IgD-negative memory B cell (primary cell): ENCODE measurements at regions not wholly inside any gene's neighbourhood (a gene's known extent, or its start where the extent isn't known, plus 50 kb on each side); places are given as distances from the start of the nearest gene placed in this dataset.
A peak's percentile ranks its signal among the peaks of the same experiment; 100 is the strongest.
"Not testable (repeated sequence)": the region's sequence is repeated elsewhere in the genome, so short reads cannot be mapped to it uniquely, and the experiment has no call there.

Experiments
- H3K27ac Mint-ChIP-seq, 3 donors: one replicate each; pipeline ENCODE4 v1.8.0; 2020 to 2022; ENCODE audit warnings: mild to moderate bottlenecking in 3 of 3, mixed read lengths in 3 of 3, moderate library complexity in 1 of 3
- H3K27me3 Mint-ChIP-seq: one replicate; pipeline ENCODE4 v1.8.0; 2021; ENCODE audit warnings: mixed read lengths
- H3K36me3 Mint-ChIP-seq: one replicate; pipeline ENCODE4 v1.8.0; 2020; ENCODE audit warnings: mild to moderate bottlenecking, mixed read lengths
- H3K4me1 Mint-ChIP-seq, 3 donors: one replicate each; pipeline ENCODE4 v1.8.0; 2020 to 2022; ENCODE audit warnings: mixed read lengths in 3 of 3, mild to moderate bottlenecking in 1 of 3
- H3K4me3 Mint-ChIP-seq, 4 donors: one replicate each; pipeline ENCODE4 v1.8.0; 2020 to 2022; ENCODE audit warnings: mild to moderate bottlenecking in 4 of 4, mixed read lengths in 4 of 4, moderate library complexity in 3 of 4
- H3K9me3 Mint-ChIP-seq, 3 donors: one replicate each; pipeline ENCODE4 v1.8.0; 2020 to 2021; ENCODE audit warnings: mixed read lengths in 3 of 3, mild to moderate bottlenecking in 1 of 3

- H3K4me1 Mint-ChIP-seq, result no peaks in the 10 kb centered on the region
- H3K27me3 Mint-ChIP-seq, result peaks cover 2% of the 10 kb centered on the region
- H3K9me3 Mint-ChIP-seq, result peaks cover 6 to 8% (median 7%) of the 10 kb centered on the region in 3 donors
- H3K4me3 Mint-ChIP-seq, result no peak overlapping the region
- no peak overlapping the region for H3K27ac Mint-ChIP-seq
- no peaks in the 10 kb centered on the region for H3K36me3 Mint-ChIP-seq
These were observed 162.0 kb downstream of the NKX6-1 start for GRCh38 chr4:84336964-84337705.

DNA sequence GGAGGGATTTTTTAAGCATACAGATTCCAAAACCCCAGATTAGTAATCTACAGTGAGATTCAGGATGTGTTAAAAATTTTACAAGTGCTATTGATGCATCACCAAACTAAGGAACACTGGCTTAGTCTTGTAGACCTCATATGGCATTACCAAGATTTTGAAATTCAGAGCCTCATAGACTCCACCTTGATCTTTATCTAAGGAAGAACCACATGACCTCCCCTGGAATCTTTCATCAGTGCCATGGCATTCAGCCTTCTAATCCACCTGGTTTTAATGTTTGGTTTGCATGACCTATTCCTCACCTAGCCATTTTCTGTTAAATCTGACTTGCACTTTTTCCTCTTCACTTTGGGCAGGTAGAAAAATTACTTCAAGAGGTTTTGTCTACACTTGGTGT is 171.6 kb downstream of the NKX6-1 start:
- Mint-ChIP-seq H3K9me3 (peaks cover 2 to 15% (median 7%) of the 10 kb centered on the region in 3 donors), H3K4me3 (no peak overlapping the region), H3K36me3 (no peaks in the 10 kb centered on the region), H3K27me3 (no peaks in the 10 kb centered on the region), H3K4me1 (no peaks in the 10 kb centered on the region), H3K27ac (peak overlapping the region in 1 of 3 donors; percentile 47)

DNA sequence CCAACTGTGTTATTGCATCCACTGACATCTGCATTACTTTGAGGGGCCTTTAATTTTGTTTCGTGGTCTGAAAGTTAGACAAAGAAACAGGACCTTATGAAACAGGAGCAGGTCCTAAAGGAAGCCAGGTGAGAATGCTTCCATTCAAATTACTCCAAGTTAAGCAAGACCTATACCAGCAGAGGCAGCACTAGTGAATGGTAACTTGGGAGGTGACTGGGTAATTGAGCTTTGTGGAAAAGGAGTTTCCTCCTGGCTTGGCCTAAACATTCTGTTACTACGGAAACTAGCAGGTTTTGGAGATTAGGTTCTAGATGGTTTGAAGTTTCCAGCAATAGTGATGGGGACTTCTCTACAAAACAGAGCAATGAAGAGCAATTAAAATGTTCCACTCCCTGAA is 173.5 kb downstream of the NKX6-1 start:
- H3K9me3 Mint-ChIP-seq, result peaks cover 2 to 6% (median 5%) of the 10 kb centered on the region in 3 donors
- no peak overlapping the region for H3K27ac Mint-ChIP-seq
- H3K36me3 Mint-ChIP-seq, result no peaks in the 10 kb centered on the region
- H3K4me3 Mint-ChIP-seq, result no peak overlapping the region
- no peaks in the 10 kb centered on the region for H3K4me1 Mint-ChIP-seq
- H3K27me3 Mint-ChIP-seq, result no peaks in the 10 kb centered on the region

- no peaks in the 10 kb centered on the region for H3K36me3 Mint-ChIP-seq
- H3K4me1 Mint-ChIP-seq, result no peaks in the 10 kb centered on the region
- no peaks in the 10 kb centered on the region for H3K27me3 Mint-ChIP-seq
- peak overlapping the region in 1 of 3 donors; percentile 40 for H3K27ac Mint-ChIP-seq
- no peak overlapping the region for H3K4me3 Mint-ChIP-seq
- peaks cover 0 to 6% (median 2%) of the 10 kb centered on the region in 3 donors for H3K9me3 Mint-ChIP-seq
These were observed 174.5 kb downstream of the NKX6-1 start for GRCh38 chr4:84324303-84325245.

- Mint-ChIP-seq H3K9me3 (no peaks in the 10 kb centered on the region), H3K36me3 (no peaks in the 10 kb centered on the region), H3K27me3 (no peaks in the 10 kb centered on the region), H3K4me1 (no peaks in the 10 kb centered on the region), H3K4me3 (no peak overlapping the region), H3K27ac (no peak overlapping the region)
These were observed 180.0 kb downstream of the NKX6-1 start for GRCh38 chr4:84319124-84319523.

- no peaks in the 10 kb centered on the region for H3K4me1 Mint-ChIP-seq
- no peaks in the 10 kb centered on the region for H3K27me3 Mint-ChIP-seq
- no peak overlapping the region for H3K4me3 Mint-ChIP-seq
- peaks cover 0 to 1% (median 1%) of the 10 kb centered on the region in 3 donors for H3K9me3 Mint-ChIP-seq
- H3K27ac Mint-ChIP-seq, result no peak overlapping the region
- no peaks in the 10 kb centered on the region for H3K36me3 Mint-ChIP-seq
These were observed 181.6 kb downstream of the NKX6-1 start for GRCh38 chr4:84317513-84317912.

DNA sequence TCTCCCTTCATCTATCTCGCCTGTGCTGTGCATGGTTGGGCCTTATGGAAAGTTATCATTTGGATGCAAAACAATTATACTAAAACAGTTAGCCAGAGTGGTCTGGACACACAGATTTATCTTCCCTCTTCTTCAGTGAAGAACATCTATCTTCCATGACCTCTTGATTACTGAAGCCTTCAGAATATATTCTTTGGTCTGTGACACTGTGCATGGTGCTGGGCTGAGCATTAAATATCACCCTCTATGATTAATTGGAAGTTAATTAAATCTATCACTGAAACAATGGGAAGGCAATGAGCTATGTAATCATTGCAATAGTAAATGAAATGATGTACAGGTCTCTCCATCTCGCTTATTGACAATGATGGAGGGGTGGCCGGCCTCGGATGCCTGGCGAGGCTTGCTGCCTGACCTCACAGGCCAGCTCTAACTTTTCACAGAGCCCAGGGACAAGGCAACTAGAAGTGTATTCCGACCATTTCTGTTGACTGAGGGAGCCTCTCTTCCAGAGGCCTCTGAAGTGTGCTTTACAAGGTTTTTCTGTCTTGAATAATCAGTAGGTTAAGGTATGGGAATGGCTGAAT is 186.6 kb downstream of the NKX6-1 start:
- H3K9me3 Mint-ChIP-seq, result peaks cover 1 to 5% (median 4%) of the 10 kb centered on the region in 3 donors
- H3K36me3 Mint-ChIP-seq, result no peaks in the 10 kb centered on the region
- no peaks in the 10 kb centered on the region for H3K4me1 Mint-ChIP-seq
- no peak overlapping the region for H3K27ac Mint-ChIP-seq
- no peaks in the 10 kb centered on the region for H3K27me3 Mint-ChIP-seq
- H3K4me3 Mint-ChIP-seq, result no peak overlapping the region

GRCh38 chr4:84309191-84309590 is 189.9 kb downstream of the NKX6-1 start:
- Mint-ChIP-seq H3K36me3 (no peaks in the 10 kb centered on the region), H3K9me3 (peaks cover 1 to 7% (median 4%) of the 10 kb centered on the region in 3 donors), H3K4me3 (no peak overlapping the region), H3K4me1 (no peaks in the 10 kb centered on the region), H3K27me3 (no peaks in the 10 kb centered on the region), H3K27ac (no peak overlapping the region)

DNA sequence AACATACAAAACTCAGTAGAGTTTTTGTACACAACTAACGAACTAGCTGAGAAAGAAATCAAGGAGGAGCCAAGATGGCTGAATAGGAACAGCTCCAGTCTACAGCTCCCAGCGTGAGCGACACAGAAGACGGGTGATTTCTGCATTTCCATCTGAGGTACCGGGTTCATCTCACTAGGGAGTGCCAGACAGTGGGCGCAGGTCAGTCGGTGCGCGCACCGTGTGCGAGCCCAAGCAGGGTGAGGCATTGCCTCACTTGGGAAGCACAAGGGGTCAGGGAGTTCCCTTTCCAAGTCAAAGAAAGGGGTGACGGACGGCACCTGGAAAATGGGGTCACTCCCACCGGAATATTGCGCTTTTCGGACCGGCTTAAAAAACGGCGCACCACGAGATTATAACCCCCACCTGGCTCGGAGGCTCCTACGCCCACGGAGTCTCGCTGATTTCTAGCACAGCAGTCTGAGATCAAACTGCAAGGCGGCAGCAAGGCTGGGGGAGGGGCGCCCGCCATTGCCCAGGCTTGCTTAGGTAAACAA is 200.3 kb downstream of the NKX6-1 start:
- H3K4me3 Mint-ChIP-seq, H3K9me3 Mint-ChIP-seq, H3K27me3 Mint-ChIP-seq, H3K4me1 Mint-ChIP-seq, H3K36me3 Mint-ChIP-seq, H3K27ac Mint-ChIP-seq: not testable (repeated sequence)

DNA sequence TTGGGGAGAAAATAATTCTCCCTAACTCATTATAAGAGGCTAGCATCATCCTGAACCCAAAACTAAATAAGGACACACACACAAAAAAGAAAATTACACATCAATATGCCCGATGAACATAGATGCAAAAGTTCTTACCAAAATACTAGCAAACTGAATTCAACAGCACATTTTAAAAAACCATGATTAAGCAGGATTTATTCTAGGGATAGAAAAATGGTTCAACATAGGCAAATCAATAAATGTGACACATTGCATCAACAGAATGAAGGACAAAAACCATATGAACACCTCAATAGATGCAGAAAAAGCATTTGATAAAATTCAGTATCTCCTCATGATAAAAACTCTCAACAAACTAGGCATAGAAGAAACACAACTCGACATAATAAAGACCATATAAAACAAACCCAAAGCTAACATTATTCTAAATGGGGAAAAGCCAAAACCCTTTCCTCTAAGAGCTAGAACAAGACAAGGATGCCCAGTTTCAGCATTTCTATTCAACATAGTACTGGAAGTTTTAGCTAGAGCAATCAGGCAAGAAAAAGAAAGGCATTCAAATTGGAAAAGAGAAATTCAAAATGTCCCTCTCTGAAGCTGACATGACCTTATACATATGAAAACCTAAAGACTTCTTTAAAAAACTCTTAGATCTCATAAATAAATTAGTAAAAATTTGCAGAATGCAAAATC is 200.9 kb downstream of the NKX6-1 start:
- H3K36me3 Mint-ChIP-seq, result no peaks in the 10 kb centered on the region
- no peaks in the 10 kb centered on the region for H3K27me3 Mint-ChIP-seq
- H3K4me1 Mint-ChIP-seq, result no peaks in the 10 kb centered on the region
- H3K27ac Mint-ChIP-seq, result no peak overlapping the region
- H3K4me3 Mint-ChIP-seq, result no peak overlapping the region
- H3K9me3 Mint-ChIP-seq, result peaks cover 0 to 5% (median 4%) of the 10 kb centered on the region in 3 donors

DNA sequence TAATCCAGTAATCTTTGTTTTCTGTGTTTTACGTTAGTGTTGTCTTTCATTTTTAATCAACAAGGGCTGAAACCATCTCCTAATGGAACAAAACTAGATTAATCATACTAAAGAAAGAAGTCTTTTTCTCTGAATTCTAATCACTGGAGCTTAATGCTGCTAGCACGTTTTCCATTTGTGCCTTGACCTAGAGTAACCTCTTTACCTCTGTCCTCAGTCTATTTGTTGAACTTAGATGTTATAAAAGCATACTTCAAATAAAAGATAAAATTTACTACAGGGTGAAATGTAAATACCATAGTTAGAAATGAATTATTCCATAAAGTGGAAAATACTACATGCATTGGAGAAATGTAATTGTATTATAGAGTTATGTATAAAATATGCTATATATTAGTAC is 207.1 kb downstream of the NKX6-1 start:
- no peak overlapping the region for H3K4me3 Mint-ChIP-seq
- H3K27me3 Mint-ChIP-seq, result peaks cover 3% of the 10 kb centered on the region
- peaks cover 0 to 15% (median 4%) of the 10 kb centered on the region in 3 donors for H3K9me3 Mint-ChIP-seq
- no peak overlapping the region for H3K27ac Mint-ChIP-seq
- peaks cover 2% of the 10 kb centered on the region for H3K36me3 Mint-ChIP-seq
- H3K4me1 Mint-ChIP-seq, result no peaks in the 10 kb centered on the region

GRCh38 chr4:84286048-84286447 is 213.0 kb downstream of the NKX6-1 start:
- Mint-ChIP-seq H3K27ac (no peak overlapping the region), H3K27me3 (peaks cover 3% of the 10 kb centered on the region), H3K4me3 (no peak overlapping the region), H3K36me3 (peaks cover 2% of the 10 kb centered on the region), H3K9me3 (peaks cover 0 to 10% (median 0%) of the 10 kb centered on the region in 3 donors), H3K4me1 (no peaks in the 10 kb centered on the region)

DNA sequence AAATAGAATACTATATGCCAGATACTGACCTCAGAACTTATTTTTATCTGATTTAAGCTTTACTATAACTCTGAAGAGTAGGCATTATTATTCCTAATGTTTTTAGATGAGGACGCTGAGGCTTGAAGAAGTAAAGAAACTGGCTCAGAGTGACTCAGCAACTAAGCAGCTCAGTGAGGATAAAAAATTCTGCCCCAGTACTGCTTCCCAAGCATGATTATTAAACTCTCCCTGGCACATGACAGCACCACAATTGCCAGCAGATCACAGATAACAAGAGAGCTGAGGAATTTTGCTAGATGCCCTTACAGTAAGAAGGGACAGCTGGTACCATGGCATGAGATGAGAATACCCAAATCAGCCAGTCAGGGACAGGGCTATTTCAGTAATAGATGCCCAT is 219.4 kb downstream of the NKX6-1 start:
- H3K4me1 Mint-ChIP-seq, result no peaks in the 10 kb centered on the region
- no peak overlapping the region for H3K27ac Mint-ChIP-seq
- no peaks in the 10 kb centered on the region for H3K36me3 Mint-ChIP-seq
- no peaks in the 10 kb centered on the region for H3K27me3 Mint-ChIP-seq
- H3K9me3 Mint-ChIP-seq, result no peaks in the 10 kb centered on the region
- H3K4me3 Mint-ChIP-seq, result no peak overlapping the region

DNA sequence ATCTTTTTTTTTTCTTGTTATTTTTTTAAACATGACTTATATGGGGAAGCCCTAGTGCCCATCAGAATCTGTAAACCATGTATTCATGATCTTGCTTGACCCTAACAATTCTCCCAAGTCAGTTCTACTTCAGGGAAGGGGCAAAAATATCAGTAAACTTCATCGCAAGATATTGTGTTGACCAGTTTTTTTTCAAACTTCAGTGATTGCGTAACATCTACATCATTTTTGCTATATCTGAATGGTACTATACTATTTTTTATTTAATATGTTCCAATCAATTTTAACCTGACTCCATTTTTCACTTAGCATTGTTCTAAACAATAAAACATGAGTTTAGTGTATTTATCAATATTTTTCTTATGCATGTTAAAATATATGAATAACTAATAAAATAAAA is 221.2 kb downstream of the NKX6-1 start:
- Mint-ChIP-seq H3K4me3 (no peak overlapping the region), H3K9me3 (no peaks in the 10 kb centered on the region), H3K4me1 (no peaks in the 10 kb centered on the region), H3K36me3 (no peaks in the 10 kb centered on the region), H3K27ac (no peak overlapping the region), H3K27me3 (no peaks in the 10 kb centered on the region)
